NT2/D1 (cell line): ENCODE measurements at regions not wholly inside any gene's neighbourhood (a gene's known extent, or its start where the extent isn't known, plus 50 kb on each side); places are given as distances from the start of the nearest gene placed in this dataset.

Source experiments
- YY1 ChIP-seq: IDR thresholded peaks from 2 replicates; pipeline ENCODE4 v1.6.1; 2011; ENCODE audit not compliant: insufficient read length, insufficient read depth
- ZNF274 ChIP-seq: IDR thresholded peaks from 2 replicates; pipeline ENCODE4 v1.6.1; 2011; ENCODE audit warnings: mild to moderate bottlenecking, low read depth, low read length

- TF ChIP-seq YY1 (no peak), ZNF274 (no peak)
Measured at GRCh38 chr2:78541451-78542267, 483.8 kb upstream of the REG3G start.
